ENCODE measurements at regions not wholly inside any gene's neighbourhood (a gene's known extent, or its start where the extent isn't known, plus 50 kb on each side); places are given as distances from the start of the nearest gene placed in this dataset.

DNA sequence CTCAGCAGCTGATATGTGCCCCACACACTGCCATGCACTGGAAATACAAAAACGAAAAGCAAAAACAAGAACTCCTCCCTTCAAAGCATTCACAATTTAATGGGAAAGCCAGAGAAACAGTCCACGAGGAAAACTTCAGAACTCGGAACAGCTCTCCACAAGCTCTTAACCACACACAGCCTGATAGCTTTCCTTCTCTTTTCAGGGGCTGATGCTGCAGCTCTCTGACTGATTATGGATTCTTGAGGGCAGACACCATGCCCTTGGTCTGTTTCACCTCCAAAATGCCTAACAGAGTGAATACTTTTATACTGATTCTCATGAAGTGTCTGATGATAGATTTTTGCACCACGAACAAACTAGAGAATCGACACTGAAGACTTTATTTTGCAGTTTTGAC is 282.1 kb downstream of the CD83 start:
- TF ChIP-seq, protein P1, sequence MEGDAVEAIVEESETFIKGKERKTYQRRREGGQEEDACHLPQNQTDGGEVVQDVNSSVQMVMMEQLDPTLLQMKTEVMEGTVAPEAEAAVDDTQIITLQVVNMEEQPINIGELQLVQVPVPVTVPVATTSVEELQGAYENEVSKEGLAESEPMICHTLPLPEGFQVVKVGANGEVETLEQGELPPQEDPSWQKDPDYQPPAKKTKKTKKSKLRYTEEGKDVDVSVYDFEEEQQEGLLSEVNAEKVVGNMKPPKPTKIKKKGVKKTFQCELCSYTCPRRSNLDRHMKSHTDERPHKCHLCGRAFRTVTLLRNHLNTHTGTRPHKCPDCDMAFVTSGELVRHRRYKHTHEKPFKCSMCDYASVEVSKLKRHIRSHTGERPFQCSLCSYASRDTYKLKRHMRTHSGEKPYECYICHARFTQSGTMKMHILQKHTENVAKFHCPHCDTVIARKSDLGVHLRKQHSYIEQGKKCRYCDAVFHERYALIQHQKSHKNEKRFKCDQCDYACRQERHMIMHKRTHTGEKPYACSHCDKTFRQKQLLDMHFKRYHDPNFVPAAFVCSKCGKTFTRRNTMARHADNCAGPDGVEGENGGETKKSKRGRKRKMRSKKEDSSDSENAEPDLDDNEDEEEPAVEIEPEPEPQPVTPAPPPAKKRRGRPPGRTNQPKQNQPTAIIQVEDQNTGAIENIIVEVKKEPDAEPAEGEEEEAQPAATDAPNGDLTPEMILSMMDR (IDR thresholded peaks at IDR 0.05; ENCODE audit: poor library complexity) = no peak
- TF ChIP-seq EZH2 (IDR thresholded peaks at IDR 0.05; ENCODE audit: borderline replicate concordance) (no peak), EZH2phosphoT487 (IDR thresholded peaks at IDR 0.05; ENCODE audit: low read depth, severe bottlenecking, unreplicated experiment) (no peak)
